ENCODE measurements at regions not wholly inside any gene's neighbourhood (a gene's known extent, or its start where the extent isn't known, plus 50 kb on each side); places are given as distances from the start of the nearest gene placed in this dataset.
A peak's percentile ranks its signal among the peaks of the same experiment; 100 is the strongest.

DNA sequence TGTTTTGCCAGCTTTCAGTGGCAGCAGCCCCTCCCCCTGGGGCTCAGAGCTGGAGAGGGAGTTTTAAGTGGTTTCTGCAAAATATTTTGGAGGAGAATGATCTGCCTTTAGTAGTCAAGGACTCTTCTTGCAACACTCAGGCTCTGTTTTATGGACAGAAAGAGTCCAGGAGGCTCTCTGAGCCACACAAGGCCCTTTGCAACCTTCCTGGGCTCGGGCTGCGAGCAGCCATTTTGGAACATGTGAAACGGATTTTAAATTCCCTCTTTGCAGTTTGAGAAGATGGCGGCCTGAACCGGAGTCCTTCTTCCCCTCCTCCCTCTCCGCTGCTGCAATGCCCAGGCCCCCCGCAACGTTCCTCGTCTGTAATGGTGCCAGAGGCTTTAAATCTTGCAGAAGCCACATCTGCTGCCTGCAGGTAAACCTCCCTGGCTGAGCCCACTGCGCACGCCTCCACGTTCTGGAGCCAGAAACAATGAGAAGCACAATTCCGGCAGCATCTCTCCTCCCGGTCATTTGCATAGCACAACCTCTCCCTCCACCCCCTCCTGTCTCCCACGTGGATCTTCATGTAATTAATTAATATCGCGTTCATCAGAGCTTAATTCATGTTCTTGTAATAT is 386.1 kb downstream of the SEC14L1 start:
- no peak overlapping the region for H3K27ac ChIP-seq
- DNase-seq (no peak), ATAC-seq (no peak)
- WGBS, 2 donors = 92 to 96% methylated on average over 17 of the region's 17 CpGs
- H3K4me1 ChIP-seq = peaks cover 0 to 18% (median 10%) of the 10 kb centered on the region in 9 donors
- H3K9me3 ChIP-seq = no peaks in the 10 kb centered on the region
- H3K36me3 ChIP-seq = no peaks in the 10 kb centered on the region
- TF ChIP-seq, protein P1, sequence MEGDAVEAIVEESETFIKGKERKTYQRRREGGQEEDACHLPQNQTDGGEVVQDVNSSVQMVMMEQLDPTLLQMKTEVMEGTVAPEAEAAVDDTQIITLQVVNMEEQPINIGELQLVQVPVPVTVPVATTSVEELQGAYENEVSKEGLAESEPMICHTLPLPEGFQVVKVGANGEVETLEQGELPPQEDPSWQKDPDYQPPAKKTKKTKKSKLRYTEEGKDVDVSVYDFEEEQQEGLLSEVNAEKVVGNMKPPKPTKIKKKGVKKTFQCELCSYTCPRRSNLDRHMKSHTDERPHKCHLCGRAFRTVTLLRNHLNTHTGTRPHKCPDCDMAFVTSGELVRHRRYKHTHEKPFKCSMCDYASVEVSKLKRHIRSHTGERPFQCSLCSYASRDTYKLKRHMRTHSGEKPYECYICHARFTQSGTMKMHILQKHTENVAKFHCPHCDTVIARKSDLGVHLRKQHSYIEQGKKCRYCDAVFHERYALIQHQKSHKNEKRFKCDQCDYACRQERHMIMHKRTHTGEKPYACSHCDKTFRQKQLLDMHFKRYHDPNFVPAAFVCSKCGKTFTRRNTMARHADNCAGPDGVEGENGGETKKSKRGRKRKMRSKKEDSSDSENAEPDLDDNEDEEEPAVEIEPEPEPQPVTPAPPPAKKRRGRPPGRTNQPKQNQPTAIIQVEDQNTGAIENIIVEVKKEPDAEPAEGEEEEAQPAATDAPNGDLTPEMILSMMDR (IDR thresholded peaks at IDR 0.05) = no peak
- intact Hi-C loops (cut with DNase I) = no loop called here
- H3K27me3 ChIP-seq = peaks cover 5 to 38% (median 22%) of the 10 kb centered on the region in 7 donors
- no peak overlapping the region for H3K4me3 ChIP-seq

DNA sequence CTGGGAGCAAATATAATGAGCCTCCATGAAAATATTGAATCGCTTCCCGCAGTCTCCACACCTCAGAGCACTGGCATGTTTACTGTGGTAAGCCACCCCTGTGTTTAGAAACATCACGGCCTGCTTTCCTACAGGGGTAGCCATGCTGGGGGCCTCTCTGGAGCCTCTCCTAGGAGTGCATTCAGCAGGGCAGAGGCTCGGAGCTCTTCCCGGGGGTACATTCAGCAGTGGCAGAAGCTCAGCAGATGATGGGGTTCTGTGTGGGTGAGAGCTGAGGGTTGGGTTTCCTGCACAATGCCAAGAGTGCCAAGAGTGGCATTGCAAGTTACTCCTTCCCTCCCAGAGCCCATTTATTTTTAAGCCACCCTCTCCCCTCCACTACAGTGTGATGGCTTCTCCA is 386.6 kb downstream of the SEC14L1 start:
- no peak overlapping the region for H3K4me3 ChIP-seq
- no peaks in the 10 kb centered on the region for H3K9me3 ChIP-seq
- no peaks in the 10 kb centered on the region for H3K36me3 ChIP-seq
- 95 to 98% methylated on average over 5 of the region's 5 CpGs for WGBS, 2 donors
- H3K27me3 ChIP-seq = peaks cover 5 to 38% (median 22%) of the 10 kb centered on the region in 7 donors
- peaks cover 0 to 18% (median 10%) of the 10 kb centered on the region in 9 donors for H3K4me1 ChIP-seq
- no peak for DNase-seq
- TF ChIP-seq, protein P1 (IDR thresholded peaks at IDR 0.05) = no peak
- no peak for ATAC-seq
- intact Hi-C loops (cut with DNase I) = no loop called here
- no peak overlapping the region for H3K27ac ChIP-seq

DNA sequence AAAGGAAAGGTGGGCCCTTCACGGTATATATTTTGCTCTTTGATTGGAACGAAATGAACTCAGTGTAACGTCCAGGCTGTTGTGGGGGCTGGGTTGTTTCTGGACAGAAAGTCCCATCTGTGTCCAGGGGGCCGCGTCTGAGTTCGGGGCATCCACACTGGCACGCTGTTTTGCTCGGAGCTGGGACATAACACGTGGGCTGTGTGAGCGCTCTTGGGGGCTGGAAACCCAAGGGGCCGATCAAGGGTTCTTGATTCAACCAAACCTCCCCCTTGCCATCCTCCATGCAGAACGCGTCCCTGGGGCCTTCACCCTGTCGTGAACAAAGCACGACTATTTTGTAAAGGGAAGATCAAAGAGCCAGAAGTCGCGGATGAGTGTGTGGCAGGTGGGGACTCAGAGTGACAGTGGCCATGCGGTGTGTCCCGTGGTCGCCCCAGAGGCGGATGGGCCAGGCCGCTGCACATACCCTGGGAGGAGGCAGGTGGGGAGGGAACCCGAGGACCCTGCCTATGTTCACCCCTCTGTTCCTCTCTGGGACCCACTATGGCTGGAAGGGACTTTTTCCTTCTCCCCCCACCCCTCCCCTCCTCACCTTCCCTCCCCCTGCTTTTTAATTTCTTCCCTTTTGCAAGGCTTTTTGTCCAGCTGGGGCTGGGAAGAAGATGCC is 387.2 kb downstream of the SEC14L1 start:
- 71 to 74% methylated on average over 23 of the region's 23 CpGs for WGBS, 2 donors
- H3K4me3 ChIP-seq = peak overlapping the region in 9 of 10 donors; percentile 22 to 58 (median 44)
- ATAC-seq (no peak), DNase-seq (no peak)
- H3K36me3 ChIP-seq = no peaks in the 10 kb centered on the region
- TF ChIP-seq, protein P1 (IDR thresholded peaks at IDR 0.05) = no peak
- no peaks in the 10 kb centered on the region for H3K9me3 ChIP-seq
- intact Hi-C loops (cut with DNase I) = no loop called here
- no peak overlapping the region for H3K27ac ChIP-seq
- peaks cover 5 to 38% (median 22%) of the 10 kb centered on the region in 7 donors for H3K27me3 ChIP-seq
- peaks cover 0 to 18% (median 10%) of the 10 kb centered on the region in 9 donors for H3K4me1 ChIP-seq

DNA sequence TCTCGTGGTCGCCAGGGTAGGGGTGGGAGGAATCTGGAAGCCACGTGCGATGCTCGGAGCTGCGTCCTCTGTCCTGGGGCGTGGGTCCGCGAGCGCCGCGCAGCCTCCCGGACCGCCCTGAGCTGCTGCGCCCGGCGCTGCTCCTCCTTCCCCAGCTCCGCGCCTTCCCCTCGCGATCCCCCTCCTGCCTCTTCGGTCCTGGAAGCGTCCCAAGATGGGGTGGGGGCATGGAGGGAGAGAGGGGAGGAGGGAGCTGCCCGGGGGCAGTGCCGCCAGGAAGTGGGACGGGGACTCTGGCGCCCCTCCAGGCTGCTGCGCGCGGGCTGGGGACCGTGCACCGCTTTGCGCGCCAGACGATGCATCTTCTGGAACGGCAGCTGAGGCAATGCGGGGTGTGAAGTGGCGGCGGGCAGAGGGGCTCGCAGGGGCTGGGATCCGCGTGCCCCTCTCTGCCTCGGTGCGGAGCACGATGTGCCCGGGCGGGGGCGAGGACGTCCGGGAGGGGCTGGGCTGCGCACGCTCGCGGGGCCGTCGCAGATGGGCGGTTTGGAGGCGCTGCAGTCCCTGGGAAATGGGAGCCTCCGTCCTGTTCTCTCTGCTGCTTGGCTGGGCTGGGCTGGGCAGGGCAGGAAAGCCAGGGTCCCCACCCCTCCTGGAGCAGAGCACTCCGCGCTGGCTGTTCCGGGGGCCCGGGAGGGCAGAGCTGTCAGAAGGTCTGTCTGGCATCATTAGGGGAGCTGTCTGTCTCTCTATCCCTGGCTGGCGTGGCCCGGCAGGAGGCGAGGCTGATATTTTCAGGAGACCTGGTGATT is 388.0 kb downstream of the SEC14L1 start:
- Histone ChIP-seq H3K4me3 (peak overlapping the region in 9 of 10 donors; percentile 22 to 58 (median 44)), H3K9me3 (peaks cover 0 to under 1% (median 0%) of the 10 kb centered on the region in 11 donors), H3K36me3 (no peaks in the 10 kb centered on the region), H3K4me1 (peaks cover 0 to 12% (median 8%) of the 10 kb centered on the region in 9 donors), H3K27ac (no peak overlapping the region), H3K27me3 (peaks cover 5 to 38% (median 22%) of the 10 kb centered on the region in 7 donors)
- 2 to 3% methylated on average over 66 of the region's 66 CpGs for WGBS, 2 donors
- ATAC-seq = peak; percentile 31 to 56 (median 44)
- DNase-seq = peak in 1 of 2 donors; percentile 42
- TF ChIP-seq, protein P1 (IDR thresholded peaks at IDR 0.05) = peak in 2 of 9 donors; percentile 11 to 17
- intact Hi-C loops (cut with DNase I) = no loop called here
